ENCODE measurements at regions not wholly inside any gene's neighbourhood (a gene's known extent, or its start where the extent isn't known, plus 50 kb on each side); places are given as distances from the start of the nearest gene placed in this dataset.

DNA sequence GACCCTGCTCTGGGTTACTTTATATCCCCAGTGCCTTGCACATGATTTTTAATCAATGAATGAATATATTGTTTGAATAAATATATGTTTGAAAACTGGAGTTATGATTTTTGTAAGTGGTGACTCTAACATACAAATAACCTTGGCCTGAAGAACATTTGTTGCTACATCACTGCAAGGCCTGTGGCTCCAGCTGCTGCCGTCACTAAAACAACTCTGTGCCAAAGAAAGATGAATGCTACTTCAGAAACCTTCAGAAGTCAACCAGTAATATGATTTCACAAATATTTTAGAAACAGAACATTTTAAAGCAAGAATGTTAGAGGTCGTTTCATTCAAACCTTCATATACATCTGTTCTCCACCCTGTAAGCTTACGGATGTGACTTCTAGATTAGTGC is 60.6 kb upstream of the SEC16B start:
- no peak for TF ChIP-seq HDGF (IDR thresholded peaks at IDR 0.05)
- no peak for TF ChIP-seq SP1 (CRISPR knock-in tag; IDR thresholded peaks at IDR 0.05)
- TF ChIP-seq, protein P1, sequence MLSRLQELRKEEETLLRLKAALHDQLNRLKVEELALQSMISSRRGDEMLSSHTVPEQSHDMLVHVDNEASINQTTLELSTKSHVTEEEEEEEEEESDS (CRISPR knock-in tag; IDR thresholded peaks at IDR 0.05): no peak
